ENCODE measurements at regions not wholly inside any gene's neighbourhood (a gene's known extent, or its start where the extent isn't known, plus 50 kb on each side); places are given as distances from the start of the nearest gene placed in this dataset.

- H3K4me1 ChIP-seq: no peaks in the 10 kb centered on the region
- DNase-seq: no peak
- TF ChIP-seq CTCF (IDR thresholded peaks at IDR 0.05) (no peak), POLR2A (IDR thresholded peaks at IDR 0.05) (no peak)
These were observed 591.0 kb upstream of the GJE1 start for GRCh38 chr6:141541581-141542324.

GRCh38 chr6:141540207-141540606 is 592.5 kb upstream of the GJE1 start:
- no peaks in the 10 kb centered on the region for H3K9me3 ChIP-seq
- no peaks in the 10 kb centered on the region for H3K27me3 ChIP-seq
- no peak overlapping the region for H3K4me3 ChIP-seq
- no peaks in the 10 kb centered on the region for H3K4me1 ChIP-seq
- no peak for TF ChIP-seq POLR2A (IDR thresholded peaks at IDR 0.05)
- TF ChIP-seq CTCF (IDR thresholded peaks at IDR 0.05): no peak
- no peaks in the 10 kb centered on the region for H3K36me3 ChIP-seq
- no peak for DNase-seq
- no peak overlapping the region for H3K27ac ChIP-seq

More at GRCh38 chr6:141541581-141542324, 591.0 kb upstream of the GJE1 start:
- Histone ChIP-seq H3K36me3 (no peaks in the 10 kb centered on the region), H3K27ac (no peak overlapping the region), H3K9me3 (no peaks in the 10 kb centered on the region), H3K27me3 (no peaks in the 10 kb centered on the region), H3K4me3 (no peak overlapping the region)

DNA sequence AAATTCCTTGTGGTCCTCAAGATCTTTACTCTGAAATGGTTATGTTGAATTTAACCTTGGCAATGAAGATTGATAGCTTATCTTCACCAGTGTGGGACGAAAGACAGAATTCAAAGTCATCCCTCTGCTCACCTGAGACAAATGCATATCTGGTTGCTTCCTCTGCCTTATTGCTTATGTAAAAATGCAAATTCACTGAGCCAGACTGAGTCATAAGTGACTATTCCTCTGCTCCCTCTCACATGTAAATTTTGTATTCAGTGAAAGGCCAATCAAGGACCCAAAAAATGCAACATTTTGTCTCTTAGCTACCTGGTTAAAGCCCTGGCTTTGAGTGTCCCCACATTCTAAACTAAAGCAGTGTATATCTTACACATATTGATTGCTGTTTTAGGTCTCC is 593.1 kb upstream of the GJE1 start:
- H3K27me3 ChIP-seq: no peaks in the 10 kb centered on the region
- no peaks in the 10 kb centered on the region for H3K36me3 ChIP-seq
- no peak overlapping the region for H3K4me3 ChIP-seq
- H3K27ac ChIP-seq: no peak overlapping the region
- TF ChIP-seq POLR2A (IDR thresholded peaks at IDR 0.05) (no peak), CTCF (IDR thresholded peaks at IDR 0.05) (no peak)
- no peak for DNase-seq
- no peaks in the 10 kb centered on the region for H3K9me3 ChIP-seq
- H3K4me1 ChIP-seq: no peaks in the 10 kb centered on the region

DNA sequence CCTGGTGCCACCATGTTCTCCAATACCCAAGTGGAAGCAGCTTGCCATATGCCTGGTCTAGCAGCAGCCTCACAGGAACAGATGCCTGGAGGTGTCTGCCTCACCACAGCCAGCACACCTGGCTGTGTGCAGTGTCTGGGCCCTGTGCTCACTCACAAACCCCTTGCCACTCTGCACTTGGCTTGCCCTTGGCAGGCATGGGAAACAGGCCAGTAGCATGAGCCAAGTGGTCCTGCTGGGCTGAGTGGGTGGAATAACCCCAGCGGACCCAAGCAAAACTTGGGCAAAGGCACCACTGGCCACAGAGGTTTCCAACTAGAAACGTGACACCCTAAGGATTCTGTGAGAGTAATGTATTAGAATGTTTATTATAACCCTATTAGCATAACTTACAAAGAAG is 600.5 kb upstream of the GJE1 start:
- TF ChIP-seq CTCF (IDR thresholded peaks at IDR 0.05): no peak
- TF ChIP-seq POLR2A (IDR thresholded peaks at IDR 0.05): no peak
- no peaks in the 10 kb centered on the region for H3K4me1 ChIP-seq

GRCh38 chr6:141531040-141531439 is 601.7 kb upstream of the GJE1 start:
- Histone ChIP-seq H3K4me1 (no peaks in the 10 kb centered on the region), H3K9me3 (no peaks in the 10 kb centered on the region), H3K4me3 (no peak overlapping the region), H3K27ac (no peak overlapping the region), H3K36me3 (no peaks in the 10 kb centered on the region), H3K27me3 (no peaks in the 10 kb centered on the region)
- TF ChIP-seq CTCF (IDR thresholded peaks at IDR 0.05) (no peak), POLR2A (IDR thresholded peaks at IDR 0.05) (no peak)
- no peak for DNase-seq

More for the DNA sequence above, 600.5 kb upstream of the GJE1 start:
- no peak for DNase-seq
- Histone ChIP-seq H3K27ac (no peak overlapping the region), H3K27me3 (no peaks in the 10 kb centered on the region), H3K36me3 (no peaks in the 10 kb centered on the region), H3K4me3 (no peak overlapping the region), H3K9me3 (no peaks in the 10 kb centered on the region)

All from Peyer's patch (tissue), 4 donors.